Pancreas (tissue), 10 donors: ENCODE measurements at regions not wholly inside any gene's neighbourhood (a gene's known extent, or its start where the extent isn't known, plus 50 kb on each side); places are given as distances from the start of the nearest gene placed in this dataset.

ENCODE experiments used
- ATAC-seq, 4 donors: fragments of 200-7000 bp; cut with Tn5 transposase; one replicate each; pipeline versions ENCODE4 v1.8.0 to v1.9.1; 2020; ENCODE audit warnings: mild to moderate bottlenecking in 4 of 4, moderate library complexity in 4 of 4
- DNase-seq, 6 donors: peaks; one replicate each; pipeline ENCODE4 v3.0.0-alpha.2; 2020
- FAIRE-seq: peaks from 2 replicates; lab custom pipeline; 2012; peaks lifted over from hg19 to GRCh38; lab: Jason Lieb, UNC
- H3K27ac ChIP-seq, 4 donors: fragments of 200-600 bp; sonication (generic); 1 replicate in 3 of 4; 2 replicates in 1 of 4; pipeline versions ENCODE4 v1.5.0 to v1.8.0; 2020
- H3K27me3 ChIP-seq, 4 donors: fragments of 200-600 bp; one replicate each; pipeline ENCODE4 v1.8.0; 2021
- H3K36me3 ChIP-seq, 3 donors: fragments of 200-600 bp; sonication (generic) in 1 of 3; one replicate each; pipeline versions ENCODE4 v1.5.0 to v1.8.0; 2020 to 2021
- H3K4me1 ChIP-seq, 3 donors: fragments of 200-600 bp; one replicate each; pipeline ENCODE4 v1.8.0; 2021
- H3K4me3 ChIP-seq, 4 donors: fragments of 200-600 bp; sonication (generic) in 2 of 4; one replicate each; pipeline versions ENCODE4 v1.5.0 to v1.8.0; 2020 to 2021
- H3K9me3 ChIP-seq, 4 donors: fragments of 200-600 bp; one replicate each; pipeline ENCODE4 v1.8.0; 2021
- WGBS, 2 donors: extraction: QIAGEN DNeasy Blood & Tissue Kit; methylation state at CpG; one replicate each; pipeline ENCODE4 v1.1.7; 2013; 5-methylcytosine and 5-hydroxymethylcytosine counted together
- intact Hi-C, 3 donors: fragments of 100-400 bp; cut with DNase I; formaldehyde crosslinking; loops; one replicate each; pipeline versions ENCODE4 v1.11.1 to v1.14.2; 2022
- TF ChIP-seq, protein P1 (sequence below), 4 donors: fragments of 200-600 bp; sonication (generic) in 3 of 4; IDR thresholded peaks; one replicate each; pipeline versions ENCODE4 v1.5.0 to v1.8.0; 2021; ENCODE audit warnings: antibody characterized with exemption in 4 of 4
- donor health status: healthy with polysubstance abuse.
- donor health status: DM: no; HTN: no; CAD: no; lungs with moderate emphysema.
- donor health status: DM: no; HTN: no; CAD: no.
- donor health status: control.
- donor health status: control.
- donor health status: Bipolar disorder and iron deficiency.
- donor health status: DM: yes; HTN: yes; CAD: no.
- donor health status: DM: no; HTN: no; CAD: no.
- donor health status: DM: no; HTN: no; CAD: no.
- donor health status: DM: yes; HTN: yes; CAD: no.

- Histone ChIP-seq H3K36me3 (no peaks in the 10 kb centered on the region), H3K4me1 (no peaks in the 10 kb centered on the region)
- WGBS, 2 donors: 46 to 71% methylated on average over 3 of the region's 3 CpGs
These were observed 103.9 kb upstream of the CBLN2 start for GRCh38 chr18:72648079-72648478.

GRCh38 chr18:72640557-72640956, 96.4 kb upstream of the CBLN2 start:
- DNase-seq (no peak), FAIRE-seq (no peak), ATAC-seq (no peak)
- Histone ChIP-seq H3K36me3 (no peaks in the 10 kb centered on the region), H3K27me3 (no peaks in the 10 kb centered on the region), H3K27ac (no peak overlapping the region), H3K4me1 (no peaks in the 10 kb centered on the region), H3K9me3 (no peaks in the 10 kb centered on the region), H3K4me3 (no peak overlapping the region)
- TF ChIP-seq, protein P1, sequence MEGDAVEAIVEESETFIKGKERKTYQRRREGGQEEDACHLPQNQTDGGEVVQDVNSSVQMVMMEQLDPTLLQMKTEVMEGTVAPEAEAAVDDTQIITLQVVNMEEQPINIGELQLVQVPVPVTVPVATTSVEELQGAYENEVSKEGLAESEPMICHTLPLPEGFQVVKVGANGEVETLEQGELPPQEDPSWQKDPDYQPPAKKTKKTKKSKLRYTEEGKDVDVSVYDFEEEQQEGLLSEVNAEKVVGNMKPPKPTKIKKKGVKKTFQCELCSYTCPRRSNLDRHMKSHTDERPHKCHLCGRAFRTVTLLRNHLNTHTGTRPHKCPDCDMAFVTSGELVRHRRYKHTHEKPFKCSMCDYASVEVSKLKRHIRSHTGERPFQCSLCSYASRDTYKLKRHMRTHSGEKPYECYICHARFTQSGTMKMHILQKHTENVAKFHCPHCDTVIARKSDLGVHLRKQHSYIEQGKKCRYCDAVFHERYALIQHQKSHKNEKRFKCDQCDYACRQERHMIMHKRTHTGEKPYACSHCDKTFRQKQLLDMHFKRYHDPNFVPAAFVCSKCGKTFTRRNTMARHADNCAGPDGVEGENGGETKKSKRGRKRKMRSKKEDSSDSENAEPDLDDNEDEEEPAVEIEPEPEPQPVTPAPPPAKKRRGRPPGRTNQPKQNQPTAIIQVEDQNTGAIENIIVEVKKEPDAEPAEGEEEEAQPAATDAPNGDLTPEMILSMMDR (IDR thresholded peaks at IDR 0.05): no peak
- intact Hi-C loops: no loop called here
- whole genome bisulfite sequencing, 2 donors: 27 to 39% methylated on average over 2 of the region's 2 CpGs

More at GRCh38 chr18:72648079-72648478, 103.9 kb upstream of the CBLN2 start:
- FAIRE-seq (no peak), DNase-seq (no peak), ATAC-seq (no peak)
- no peak overlapping the region for H3K27ac ChIP-seq
- intact Hi-C loops: no loop called here
- TF ChIP-seq, protein P1 (IDR thresholded peaks at IDR 0.05): no peak
- no peaks in the 10 kb centered on the region for H3K9me3 ChIP-seq
- no peaks in the 10 kb centered on the region for H3K27me3 ChIP-seq
- no peak overlapping the region for H3K4me3 ChIP-seq

GRCh38 chr18:72638376-72638775, 94.2 kb upstream of the CBLN2 start:
- intact Hi-C loops: no loop called here
- ATAC-seq: no peak
- H3K4me3 ChIP-seq: no peak overlapping the region

GRCh38 chr18:72637721-72638120, 93.6 kb upstream of the CBLN2 start:
- no peaks in the 10 kb centered on the region for H3K36me3 ChIP-seq
- no peaks in the 10 kb centered on the region for H3K4me1 ChIP-seq
- no peak overlapping the region for H3K27ac ChIP-seq
- 67 to 78% methylated on average over 10 of the region's 10 CpGs for WGBS, 2 donors
- intact Hi-C loops: no loop called here
- ATAC-seq (no peak), FAIRE-seq (no peak), DNase-seq (no peak)
- H3K9me3 ChIP-seq: no peaks in the 10 kb centered on the region
- H3K4me3 ChIP-seq: no peak overlapping the region
- TF ChIP-seq, protein P1 (IDR thresholded peaks at IDR 0.05): no peak
- no peaks in the 10 kb centered on the region for H3K27me3 ChIP-seq

More at GRCh38 chr18:72638376-72638775, 94.2 kb upstream of the CBLN2 start:
- H3K27me3 ChIP-seq: no peaks in the 10 kb centered on the region
- no peaks in the 10 kb centered on the region for H3K9me3 ChIP-seq
- H3K27ac ChIP-seq: no peak overlapping the region
- FAIRE-seq: no peak
- H3K36me3 ChIP-seq: no peaks in the 10 kb centered on the region
- WGBS, 2 donors: 69 to 85% methylated on average over 3 of the region's 3 CpGs
- DNase-seq: no peak
- H3K4me1 ChIP-seq: no peaks in the 10 kb centered on the region
- TF ChIP-seq, protein P1 (IDR thresholded peaks at IDR 0.05): no peak

GRCh38 chr18:72637299-72637698, 93.2 kb upstream of the CBLN2 start:
- ATAC-seq: no peak
- Histone ChIP-seq H3K27ac (no peak overlapping the region), H3K27me3 (no peaks in the 10 kb centered on the region), H3K9me3 (no peaks in the 10 kb centered on the region), H3K4me3 (no peak overlapping the region), H3K4me1 (no peaks in the 10 kb centered on the region), H3K36me3 (no peaks in the 10 kb centered on the region)
- FAIRE-seq: no peak
- WGBS, 2 donors: 59 to 75% methylated on average over 6 of the region's 6 CpGs
- intact Hi-C loops: no loop called here
- no peak for DNase-seq
- TF ChIP-seq, protein P1 (IDR thresholded peaks at IDR 0.05): no peak
